HL-60 (cell line): ENCODE measurements at regions not wholly inside any gene's neighbourhood (a gene's known extent, or its start where the extent isn't known, plus 50 kb on each side); places are given as distances from the start of the nearest gene placed in this dataset.

Source experiments
- GABPA ChIP-seq: IDR thresholded peaks from 2 replicates; pipeline ENCODE4 v1.6.1; 2012; ENCODE audit warnings: low read depth
- POLR2AphosphoS5 ChIP-seq: IDR thresholded peaks from 2 replicates; pipeline ENCODE4 v1.6.1; 2012; ENCODE audit warnings: low read depth
- REST ChIP-seq: IDR thresholded peaks from 2 replicates; pipeline ENCODE4 v1.6.1; 2012; ENCODE audit warnings: low read depth; ENCODE audit not compliant: insufficient replicate concordance
- SPI1 ChIP-seq: IDR thresholded peaks from 2 replicates; pipeline ENCODE4 v1.6.1; 2012; ENCODE audit warnings: low read depth, mild to moderate bottlenecking, borderline replicate concordance
- TF ChIP-seq, protein P1 (sequence below): IDR thresholded peaks from one replicate; pipeline ENCODE4 v1.5.1; 2011; ENCODE audit warnings: low read length, control low read depth, inconsistent platforms; ENCODE audit not compliant: insufficient read depth

DNA sequence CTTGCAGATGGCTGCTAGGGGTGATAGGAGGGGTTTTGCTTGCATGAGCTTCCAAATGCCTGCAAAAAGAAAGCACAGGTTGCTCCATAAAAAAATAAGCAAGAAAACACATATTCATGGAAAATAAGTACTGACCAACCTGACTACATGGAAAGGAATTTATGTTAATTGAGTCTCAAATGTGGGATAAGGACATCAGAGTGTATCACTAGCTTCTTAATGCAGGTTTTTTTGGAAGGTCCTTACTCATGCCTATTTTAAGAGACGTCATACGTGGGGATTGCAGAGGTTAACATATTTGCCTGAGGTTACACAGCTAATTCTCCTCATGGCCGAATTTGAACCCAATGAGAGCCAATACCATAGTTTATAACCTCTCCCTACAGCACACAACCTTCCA, 116.2 kb downstream of the ASCL1 start:
- TF ChIP-seq, protein P1, sequence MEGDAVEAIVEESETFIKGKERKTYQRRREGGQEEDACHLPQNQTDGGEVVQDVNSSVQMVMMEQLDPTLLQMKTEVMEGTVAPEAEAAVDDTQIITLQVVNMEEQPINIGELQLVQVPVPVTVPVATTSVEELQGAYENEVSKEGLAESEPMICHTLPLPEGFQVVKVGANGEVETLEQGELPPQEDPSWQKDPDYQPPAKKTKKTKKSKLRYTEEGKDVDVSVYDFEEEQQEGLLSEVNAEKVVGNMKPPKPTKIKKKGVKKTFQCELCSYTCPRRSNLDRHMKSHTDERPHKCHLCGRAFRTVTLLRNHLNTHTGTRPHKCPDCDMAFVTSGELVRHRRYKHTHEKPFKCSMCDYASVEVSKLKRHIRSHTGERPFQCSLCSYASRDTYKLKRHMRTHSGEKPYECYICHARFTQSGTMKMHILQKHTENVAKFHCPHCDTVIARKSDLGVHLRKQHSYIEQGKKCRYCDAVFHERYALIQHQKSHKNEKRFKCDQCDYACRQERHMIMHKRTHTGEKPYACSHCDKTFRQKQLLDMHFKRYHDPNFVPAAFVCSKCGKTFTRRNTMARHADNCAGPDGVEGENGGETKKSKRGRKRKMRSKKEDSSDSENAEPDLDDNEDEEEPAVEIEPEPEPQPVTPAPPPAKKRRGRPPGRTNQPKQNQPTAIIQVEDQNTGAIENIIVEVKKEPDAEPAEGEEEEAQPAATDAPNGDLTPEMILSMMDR: no peak
- TF ChIP-seq SPI1: no peak
- TF ChIP-seq GABPA: no peak
- TF ChIP-seq REST: no peak
- no peak for TF ChIP-seq POLR2AphosphoS5
